Left ventricle myocardium inferior (tissue), 1 donor: ENCODE measurements at regions not wholly inside any gene's neighbourhood (a gene's known extent, or its start where the extent isn't known, plus 50 kb on each side); places are given as distances from the start of the nearest gene placed in this dataset.

Source experiments
- DNase-seq: peaks from one replicate; pipeline ENCODE4 v3.0.0-alpha.2; 2020
- H3K27ac ChIP-seq: fragments of 200-600 bp; replicated peaks from 2 replicates; pipeline ENCODE4 v1.8.0; 2021
- H3K27me3 ChIP-seq: fragments of 200-600 bp; 2 replicates; pipeline ENCODE4 v1.8.0; 2021; ENCODE audit warnings: low read depth
- H3K36me3 ChIP-seq: fragments of 200-600 bp; 2 replicates; pipeline ENCODE4 v1.8.0; 2021
- H3K4me1 ChIP-seq: fragments of 200-600 bp; 2 replicates; pipeline ENCODE4 v1.8.0; 2021
- H3K4me3 ChIP-seq: fragments of 200-600 bp; 2 replicates; pipeline ENCODE4 v1.8.0; 2021; ENCODE audit warnings: mild to moderate bottlenecking, moderate library complexity
- H3K9me3 ChIP-seq: fragments of 200-600 bp; replicated peaks from 2 replicates; pipeline ENCODE4 v1.8.0; 2021
- CTCF ChIP-seq: fragments of 200-600 bp; IDR thresholded peaks from 2 replicates; pipeline ENCODE4 v1.8.0; 2021; ENCODE audit warnings: antibody characterized with exemption, mild to moderate bottlenecking, borderline replicate concordance
- intact Hi-C: fragments of 100-400 bp; cut with micrococcal nuclease; formaldehyde crosslinking; loops from one replicate; pipeline ENCODE4 v1.11.0; 2022
- donor health status: DM: no; HTN: yes; CAD: no; lungs with severe emphysema.

DNA sequence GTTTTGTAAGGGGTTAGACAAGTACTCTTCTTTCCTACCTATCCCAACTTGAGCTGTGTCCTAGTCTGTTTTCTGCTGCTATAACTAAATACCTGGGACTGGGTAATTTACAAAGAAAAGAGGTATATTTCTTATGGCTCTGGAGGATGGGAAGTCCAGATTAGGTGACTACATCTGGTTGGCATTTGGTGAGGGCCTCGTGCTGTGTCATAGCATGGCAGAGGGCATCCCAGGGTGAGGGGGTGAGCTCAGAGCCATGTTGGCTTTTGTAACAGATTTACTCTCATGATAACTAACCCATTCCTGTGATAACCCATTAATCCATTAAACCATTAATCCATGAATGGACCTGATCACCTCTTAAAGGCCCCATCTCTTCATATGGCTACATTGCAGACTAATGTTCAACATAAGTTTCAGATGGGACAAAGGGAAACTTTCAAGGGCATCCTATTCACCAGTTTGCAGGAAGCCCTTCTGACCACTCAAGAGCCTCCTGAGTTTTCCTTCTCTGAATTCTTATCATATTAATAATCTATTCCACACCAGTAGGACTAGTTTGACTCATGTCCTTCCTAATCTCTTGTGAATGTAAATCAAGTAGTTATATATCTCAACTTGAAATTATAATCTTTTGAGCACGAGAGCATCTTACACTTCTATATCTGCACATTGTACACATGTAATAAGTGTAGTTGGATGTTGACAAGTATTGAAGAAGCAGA is 185.7 kb upstream of the ZPLD1 start:
- Histone ChIP-seq H3K36me3 (no peaks in the 10 kb centered on the region), H3K4me3 (no peak overlapping the region), H3K9me3 (no peaks in the 10 kb centered on the region), H3K4me1 (no peaks in the 10 kb centered on the region), H3K27ac (no peak overlapping the region), H3K27me3 (no peaks in the 10 kb centered on the region)
- TF ChIP-seq CTCF = no peak
- no peak for DNase-seq
- intact Hi-C loops = no loop called here

DNA sequence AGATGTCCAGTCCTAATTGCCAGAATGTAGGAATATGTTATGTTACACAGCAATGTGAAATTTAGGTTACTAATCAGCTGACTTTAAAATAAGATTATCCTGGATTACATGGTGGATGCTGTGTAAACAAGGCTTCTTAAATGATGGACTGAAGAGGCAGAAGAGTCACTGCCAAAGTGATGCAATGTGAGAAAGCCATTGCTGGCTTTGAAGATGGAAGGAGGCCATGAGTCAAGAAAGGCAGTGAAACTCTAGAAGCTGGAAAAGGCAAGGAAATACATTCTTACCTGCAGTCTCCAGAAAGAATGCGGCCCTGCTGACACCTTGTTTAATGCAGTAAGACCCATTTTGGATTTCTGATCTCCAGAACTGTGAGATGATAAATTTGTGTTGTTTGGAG is 179.1 kb upstream of the ZPLD1 start:
- intact Hi-C loops = no loop called here
- Histone ChIP-seq H3K36me3 (no peaks in the 10 kb centered on the region), H3K9me3 (no peaks in the 10 kb centered on the region), H3K4me3 (no peak overlapping the region), H3K27ac (no peak overlapping the region), H3K4me1 (no peaks in the 10 kb centered on the region), H3K27me3 (no peaks in the 10 kb centered on the region)
- no peak for DNase-seq
- no peak for TF ChIP-seq CTCF

DNA sequence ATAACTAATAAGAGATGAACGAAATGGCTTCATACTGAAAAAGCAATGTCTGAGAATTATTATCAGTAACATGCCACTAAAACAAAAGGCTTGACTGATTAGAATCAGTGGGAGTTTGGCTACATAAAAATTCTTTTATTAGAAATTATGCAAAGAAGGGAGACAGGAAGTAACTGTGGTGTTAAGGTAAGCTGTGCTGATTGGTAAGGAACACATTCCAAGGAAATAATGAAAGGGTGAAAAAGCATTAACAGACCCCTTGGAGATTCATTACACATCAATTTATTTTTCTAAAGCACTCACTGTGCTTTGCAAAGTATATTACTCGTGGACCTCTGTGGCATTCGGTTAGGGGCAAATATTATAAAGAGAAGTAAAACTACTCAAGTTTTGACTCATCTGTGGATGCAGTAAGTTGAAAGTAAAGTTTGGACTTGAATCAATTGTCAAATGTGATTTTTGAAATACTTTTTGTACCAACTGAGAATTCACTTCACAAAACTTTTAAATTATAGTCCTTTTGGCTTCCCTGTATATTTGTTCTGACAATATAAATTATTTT is 176.1 kb upstream of the ZPLD1 start:
- Histone ChIP-seq H3K9me3 (no peaks in the 10 kb centered on the region), H3K4me1 (no peaks in the 10 kb centered on the region), H3K27ac (no peak overlapping the region), H3K4me3 (no peak overlapping the region), H3K36me3 (no peaks in the 10 kb centered on the region), H3K27me3 (no peaks in the 10 kb centered on the region)
- intact Hi-C loops = no loop called here
- TF ChIP-seq CTCF = no peak
- no peak for DNase-seq

- Histone ChIP-seq H3K9me3 (no peaks in the 10 kb centered on the region), H3K4me1 (no peaks in the 10 kb centered on the region), H3K27ac (no peak overlapping the region), H3K36me3 (no peaks in the 10 kb centered on the region), H3K4me3 (no peak overlapping the region), H3K27me3 (no peaks in the 10 kb centered on the region)
- DNase-seq = no peak
- intact Hi-C loops = no loop called here
- no peak for TF ChIP-seq CTCF
Observed at GRCh38 chr3:102259663-102260062, 175.2 kb upstream of the ZPLD1 start.

DNA sequence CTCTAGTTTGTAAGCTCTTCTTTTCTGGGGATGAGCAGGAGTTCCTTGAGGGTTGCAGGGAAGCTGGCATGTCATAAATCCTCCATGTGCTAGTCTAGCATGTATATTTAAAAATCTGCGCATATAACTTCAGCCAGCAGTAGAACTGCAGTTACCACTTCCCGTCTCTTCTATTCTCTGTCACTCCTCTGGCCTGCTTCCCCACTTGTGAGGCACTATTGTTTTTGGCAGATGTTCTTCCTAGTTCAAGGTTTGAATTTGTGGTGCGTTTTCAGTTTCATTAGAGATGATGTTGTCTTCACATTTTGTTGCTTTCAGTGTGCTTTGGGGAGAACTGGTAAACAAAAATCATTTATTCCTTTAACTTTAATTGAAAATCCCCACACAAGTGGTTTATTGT is 169.1 kb upstream of the ZPLD1 start:
- H3K27ac ChIP-seq = no peak overlapping the region
- no peak for TF ChIP-seq CTCF
- no peak for DNase-seq
- intact Hi-C loops = no loop called here
- no peaks in the 10 kb centered on the region for H3K36me3 ChIP-seq
- H3K9me3 ChIP-seq = no peaks in the 10 kb centered on the region
- no peak overlapping the region for H3K4me3 ChIP-seq
- no peaks in the 10 kb centered on the region for H3K4me1 ChIP-seq
- H3K27me3 ChIP-seq = no peaks in the 10 kb centered on the region
